ENCODE measurements at regions not wholly inside any gene's neighbourhood (a gene's known extent, or its start where the extent isn't known, plus 50 kb on each side); places are given as distances from the start of the nearest gene placed in this dataset.
"Not testable (repeated sequence)": the region's sequence is repeated elsewhere in the genome, so short reads cannot be mapped to it uniquely, and the experiment has no call there.

DNA sequence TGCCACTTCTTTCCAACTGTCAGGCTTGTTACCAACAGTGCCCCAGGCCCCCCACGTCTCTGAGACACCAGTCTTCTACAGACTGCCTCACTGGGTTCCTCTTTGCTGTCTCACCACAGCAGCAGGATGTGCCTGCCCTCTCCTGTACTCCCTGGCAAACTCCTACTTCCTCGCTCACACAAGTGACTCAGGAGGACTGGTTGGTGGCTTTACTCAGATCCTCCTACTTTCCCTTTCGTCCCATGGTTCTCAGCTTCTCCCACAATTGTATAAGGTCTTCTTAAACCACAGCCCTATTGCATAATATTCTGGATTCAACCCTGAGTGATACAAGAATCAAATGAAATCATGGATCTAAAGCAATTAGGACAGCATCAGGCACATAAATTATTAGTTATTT lies 246.6 kb upstream of the PROK2 start:
- Histone ChIP-seq H3K27ac (ENCODE audit: low read depth, low read length, poor library complexity, severe bottlenecking) (no peak overlapping the region), H3K36me3 (ENCODE audit: insufficient read depth, low read length, poor library complexity, severe bottlenecking) (no peaks in the 10 kb centered on the region), H3K4me3 (ENCODE audit: low read depth, low read length, poor library complexity, severe bottlenecking) (no peak overlapping the region), H3K9me3 (ENCODE audit: low read depth, low read length, poor library complexity, severe bottlenecking) (no peaks in the 10 kb centered on the region), H3K27me3 (replicated peaks; ENCODE audit: insufficient read depth, low read depth, low read length, poor library complexity) (no peaks in the 10 kb centered on the region), H3K4me1 (ENCODE audit: insufficient read depth, low read length, poor library complexity, severe bottlenecking) (no peaks in the 10 kb centered on the region)
- TF ChIP-seq, protein P1, sequence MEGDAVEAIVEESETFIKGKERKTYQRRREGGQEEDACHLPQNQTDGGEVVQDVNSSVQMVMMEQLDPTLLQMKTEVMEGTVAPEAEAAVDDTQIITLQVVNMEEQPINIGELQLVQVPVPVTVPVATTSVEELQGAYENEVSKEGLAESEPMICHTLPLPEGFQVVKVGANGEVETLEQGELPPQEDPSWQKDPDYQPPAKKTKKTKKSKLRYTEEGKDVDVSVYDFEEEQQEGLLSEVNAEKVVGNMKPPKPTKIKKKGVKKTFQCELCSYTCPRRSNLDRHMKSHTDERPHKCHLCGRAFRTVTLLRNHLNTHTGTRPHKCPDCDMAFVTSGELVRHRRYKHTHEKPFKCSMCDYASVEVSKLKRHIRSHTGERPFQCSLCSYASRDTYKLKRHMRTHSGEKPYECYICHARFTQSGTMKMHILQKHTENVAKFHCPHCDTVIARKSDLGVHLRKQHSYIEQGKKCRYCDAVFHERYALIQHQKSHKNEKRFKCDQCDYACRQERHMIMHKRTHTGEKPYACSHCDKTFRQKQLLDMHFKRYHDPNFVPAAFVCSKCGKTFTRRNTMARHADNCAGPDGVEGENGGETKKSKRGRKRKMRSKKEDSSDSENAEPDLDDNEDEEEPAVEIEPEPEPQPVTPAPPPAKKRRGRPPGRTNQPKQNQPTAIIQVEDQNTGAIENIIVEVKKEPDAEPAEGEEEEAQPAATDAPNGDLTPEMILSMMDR (conservative IDR thresholded peaks at IDR 0.05; ENCODE audit: low read depth, low read length) = no peak
- no peak for TF ChIP-seq EZH2 (IDR thresholded peaks at IDR 0.05; ENCODE audit: borderline replicate concordance, low read depth, low read length, poor library complexity, severe bottlenecking)
- BruUV-seq (replicated peaks) = no TSS peak
- POLR2A ChIA-PET (ENCODE audit: low non-redundant PET) = no interaction called here
- intact Hi-C loops (cut with micrococcal nuclease; ENCODE audit: unreplicated experiment) = no loop called here
- CTCF ChIA-PET = no interaction called here
- DNase-seq (ENCODE audit: low spot score) = no peak

DNA sequence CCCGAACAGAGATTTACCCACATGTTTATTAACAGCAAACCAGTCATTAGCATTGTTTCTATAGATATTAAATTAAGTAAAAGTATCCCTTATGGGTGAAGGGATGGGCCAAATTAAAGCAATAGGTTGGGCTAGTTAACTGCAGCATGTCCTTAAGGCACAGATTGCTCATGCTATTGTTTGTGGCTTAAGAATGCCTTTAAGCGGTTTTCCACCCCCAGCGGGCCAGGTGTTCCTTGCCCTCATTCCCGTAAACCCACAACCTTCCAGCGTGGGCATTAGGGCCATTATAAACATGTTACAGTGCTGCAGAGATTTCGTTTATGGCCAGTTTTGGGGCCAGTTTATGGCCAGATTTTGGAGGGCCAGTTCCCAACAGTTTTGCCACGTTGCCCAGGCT lies 245.3 kb upstream of the PROK2 start:
- POLR2A ChIA-PET (ENCODE audit: low non-redundant PET); BruUV-seq (replicated peaks); intact Hi-C loops (cut with micrococcal nuclease; ENCODE audit: unreplicated experiment): not testable (repeated sequence)

DNA sequence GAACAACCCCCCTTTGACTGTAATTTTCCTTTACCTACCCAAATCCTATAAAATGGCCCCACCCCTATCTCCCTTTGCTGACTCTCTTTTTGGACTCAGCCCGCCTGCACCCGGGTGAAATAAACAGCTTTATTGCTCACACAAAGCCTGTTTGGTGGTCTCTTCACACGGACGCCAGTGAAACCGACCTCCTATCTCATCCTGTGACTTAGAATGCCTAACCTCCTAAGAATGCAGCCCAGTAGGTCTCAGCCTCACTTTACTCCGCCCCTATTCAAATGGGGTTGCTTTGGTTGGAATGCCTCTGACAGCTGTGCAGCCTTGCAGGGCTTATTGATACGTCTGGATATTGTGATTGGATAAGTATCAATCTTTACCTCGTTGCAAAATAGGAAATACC lies 243.8 kb upstream of the PROK2 start:
- H3K9me3 ChIP-seq (ENCODE audit: low read depth, low read length, poor library complexity, severe bottlenecking); H3K36me3 ChIP-seq (ENCODE audit: insufficient read depth, low read length, poor library complexity, severe bottlenecking); CTCF ChIA-PET; H3K4me3 ChIP-seq (ENCODE audit: low read depth, low read length, poor library complexity, severe bottlenecking); H3K27ac ChIP-seq (ENCODE audit: low read depth, low read length, poor library complexity, severe bottlenecking); H3K27me3 ChIP-seq (replicated peaks; ENCODE audit: insufficient read depth, low read depth, low read length, poor library complexity); H3K4me1 ChIP-seq (ENCODE audit: insufficient read depth, low read length, poor library complexity, severe bottlenecking); POLR2A ChIA-PET (ENCODE audit: low non-redundant PET); DNase-seq (ENCODE audit: low spot score); intact Hi-C loops (cut with micrococcal nuclease; ENCODE audit: unreplicated experiment); BruUV-seq (replicated peaks): not testable (repeated sequence)

More for the DNA sequence above, 245.3 kb upstream of the PROK2 start:
- CTCF ChIA-PET; H3K4me1 ChIP-seq (ENCODE audit: insufficient read depth, low read length, poor library complexity, severe bottlenecking); H3K36me3 ChIP-seq (ENCODE audit: insufficient read depth, low read length, poor library complexity, severe bottlenecking); H3K4me3 ChIP-seq (ENCODE audit: low read depth, low read length, poor library complexity, severe bottlenecking); H3K9me3 ChIP-seq (ENCODE audit: low read depth, low read length, poor library complexity, severe bottlenecking); H3K27ac ChIP-seq (ENCODE audit: low read depth, low read length, poor library complexity, severe bottlenecking); H3K27me3 ChIP-seq (replicated peaks; ENCODE audit: insufficient read depth, low read depth, low read length, poor library complexity); DNase-seq (ENCODE audit: low spot score): not testable (repeated sequence)

DNA sequence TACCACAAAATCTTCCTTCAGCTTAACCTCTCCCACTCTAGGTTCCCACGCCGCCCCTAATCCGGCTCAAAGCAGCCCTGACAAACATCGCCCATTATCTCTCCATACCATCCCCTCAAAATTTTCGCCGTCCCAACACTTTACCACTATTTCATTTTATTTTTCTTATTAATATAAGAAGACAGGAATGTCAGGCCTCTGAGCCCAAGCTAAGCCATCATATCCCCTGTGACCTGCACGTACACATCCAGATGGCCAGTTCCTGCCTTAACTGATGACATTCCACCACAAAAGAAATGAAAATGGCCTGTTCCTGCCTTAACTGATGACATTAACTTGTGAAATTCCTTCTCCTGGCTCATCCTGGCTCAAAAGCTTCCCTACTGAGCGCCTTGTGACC lies 243.4 kb upstream of the PROK2 start:
- POLR2A ChIA-PET (ENCODE audit: low non-redundant PET); DNase-seq (ENCODE audit: low spot score); H3K27me3 ChIP-seq (replicated peaks; ENCODE audit: insufficient read depth, low read depth, low read length, poor library complexity); intact Hi-C loops (cut with micrococcal nuclease; ENCODE audit: unreplicated experiment); H3K36me3 ChIP-seq (ENCODE audit: insufficient read depth, low read length, poor library complexity, severe bottlenecking); H3K27ac ChIP-seq (ENCODE audit: low read depth, low read length, poor library complexity, severe bottlenecking); BruUV-seq (replicated peaks); H3K4me3 ChIP-seq (ENCODE audit: low read depth, low read length, poor library complexity, severe bottlenecking); H3K4me1 ChIP-seq (ENCODE audit: insufficient read depth, low read length, poor library complexity, severe bottlenecking); CTCF ChIA-PET; H3K9me3 ChIP-seq (ENCODE audit: low read depth, low read length, poor library complexity, severe bottlenecking): not testable (repeated sequence)

DNA sequence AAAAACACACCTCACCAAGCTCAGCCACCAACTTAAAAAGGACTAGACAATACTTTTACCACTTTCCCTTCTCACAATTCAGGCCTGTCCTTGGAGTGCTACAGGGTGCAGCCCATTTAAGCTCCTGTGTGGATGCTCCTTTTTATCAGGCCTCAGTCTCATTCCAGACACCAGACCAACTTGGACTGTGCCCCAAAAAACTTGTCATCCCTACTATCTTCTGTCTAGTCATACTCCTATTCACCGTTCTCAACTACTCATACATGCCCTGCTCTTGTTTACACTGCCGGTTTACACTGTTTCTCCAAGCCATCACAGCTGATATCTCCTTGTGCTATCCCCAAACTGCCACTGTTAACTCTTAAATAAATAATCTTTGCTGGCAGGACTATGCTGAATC lies 242.8 kb upstream of the PROK2 start:
- BruUV-seq (replicated peaks); POLR2A ChIA-PET (ENCODE audit: low non-redundant PET); H3K27me3 ChIP-seq (replicated peaks; ENCODE audit: insufficient read depth, low read depth, low read length, poor library complexity); H3K27ac ChIP-seq (ENCODE audit: low read depth, low read length, poor library complexity, severe bottlenecking); H3K9me3 ChIP-seq (ENCODE audit: low read depth, low read length, poor library complexity, severe bottlenecking); intact Hi-C loops (cut with micrococcal nuclease; ENCODE audit: unreplicated experiment); CTCF ChIA-PET; DNase-seq (ENCODE audit: low spot score); H3K4me3 ChIP-seq (ENCODE audit: low read depth, low read length, poor library complexity, severe bottlenecking); H3K4me1 ChIP-seq (ENCODE audit: insufficient read depth, low read length, poor library complexity, severe bottlenecking); H3K36me3 ChIP-seq (ENCODE audit: insufficient read depth, low read length, poor library complexity, severe bottlenecking): not testable (repeated sequence)
